ENCODE measurements at regions not wholly inside any gene's neighbourhood (a gene's known extent, or its start where the extent isn't known, plus 50 kb on each side); places are given as distances from the start of the nearest gene placed in this dataset.

DNA sequence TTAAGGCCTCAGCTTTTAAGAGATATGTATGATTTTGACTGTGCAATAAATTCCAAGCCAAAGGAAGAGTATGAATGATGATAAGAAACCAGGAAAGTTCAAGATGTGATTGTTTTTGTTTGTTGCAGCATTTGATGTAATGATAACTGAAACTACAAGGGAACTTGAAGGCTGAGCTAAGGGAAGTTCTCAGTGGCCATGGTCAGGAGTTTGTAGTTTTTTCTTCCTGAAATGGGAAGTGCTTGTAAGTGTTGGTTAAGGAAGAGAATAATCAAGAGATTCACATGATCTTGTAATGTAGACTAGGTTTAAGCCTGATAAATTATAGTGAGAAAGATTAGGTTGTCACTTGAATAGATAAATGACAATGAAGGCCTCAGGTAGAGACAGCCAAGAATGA lies 53.4 kb downstream of the PTCHD4 start:
- no peak for DNase-seq

- DNase-seq: no peak
Measured at GRCh38 chr6:48048451-48049146, 62.4 kb downstream of the PTCHD4 start.

GRCh38 chr6:48041894-48042293 lies 69.1 kb downstream of the PTCHD4 start:
- DNase-seq: no peak

GRCh38 chr6:48037946-48038345 lies 73.1 kb downstream of the PTCHD4 start:
- no peak for DNase-seq

DNA sequence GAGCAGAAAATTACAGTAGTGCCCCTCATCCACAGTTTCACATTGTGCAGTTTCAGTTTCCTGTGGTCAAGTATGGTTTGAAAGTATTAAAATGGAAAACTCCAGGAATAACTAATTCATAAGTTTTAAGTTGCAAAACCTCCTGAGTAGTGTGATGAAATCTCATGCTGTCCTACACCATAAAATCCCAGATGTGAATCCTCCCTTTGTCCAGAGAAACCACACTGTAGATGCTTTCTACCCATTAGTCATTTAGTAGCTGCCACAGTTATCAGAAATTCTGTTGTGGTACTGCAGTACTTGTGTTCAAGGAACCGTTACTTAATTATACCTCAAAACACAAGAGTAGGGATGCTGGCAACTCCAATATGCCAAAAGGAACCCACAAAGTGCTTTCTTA lies 74.7 kb downstream of the PTCHD4 start:
- DNase-seq: no peak

DNA sequence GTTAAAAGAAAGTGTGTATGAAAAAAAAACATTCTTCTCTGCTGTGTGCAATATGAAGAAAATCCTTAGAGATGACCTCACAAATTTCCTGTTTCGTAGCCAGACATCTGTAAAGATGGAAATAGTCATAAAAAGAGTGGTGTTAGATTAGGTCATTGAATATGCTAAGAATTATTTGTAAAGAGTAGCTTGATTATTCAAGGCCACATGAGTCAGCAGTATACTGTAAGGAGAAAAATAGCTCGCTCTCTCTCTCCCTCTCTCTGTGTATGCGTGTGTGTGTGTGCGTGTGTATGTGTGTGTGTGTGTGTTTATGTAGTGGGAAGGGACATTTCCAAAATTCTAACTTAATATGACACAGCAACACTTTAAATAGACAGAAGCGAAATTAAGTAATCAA lies 78.8 kb downstream of the PTCHD4 start:
- DNase-seq: peak; percentile 86

- peak; percentile 48 for DNase-seq
Measured at GRCh38 chr6:48031711-48032110, 79.3 kb downstream of the PTCHD4 start.

- no peak for DNase-seq
Measured at GRCh38 chr6:48027704-48028435, 83.1 kb downstream of the PTCHD4 start.

DNA sequence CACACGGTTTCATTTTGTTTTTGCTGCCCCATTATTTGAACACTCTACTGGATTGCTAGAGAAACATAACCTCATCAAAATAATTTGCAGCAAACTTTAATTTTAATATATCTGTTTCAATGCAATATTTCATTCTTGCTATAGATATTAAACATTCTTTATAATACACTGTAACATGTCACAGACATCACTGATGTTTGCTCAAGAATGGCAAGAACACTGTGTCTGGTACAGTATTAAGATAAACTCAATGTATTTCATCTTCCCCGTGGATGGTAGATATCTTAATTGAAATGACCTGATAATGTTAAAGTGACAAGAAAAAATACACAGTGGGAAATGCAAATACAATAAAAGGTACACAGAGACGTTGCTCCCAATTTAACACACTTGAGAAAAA lies 86.0 kb downstream of the PTCHD4 start:
- no peak for DNase-seq

GRCh38 chr6:48021904-48022303 lies 89.1 kb downstream of the PTCHD4 start:
- no peak for DNase-seq

GRCh38 chr6:48016020-48016755 lies 94.8 kb downstream of the PTCHD4 start:
- no peak for DNase-seq

DNA sequence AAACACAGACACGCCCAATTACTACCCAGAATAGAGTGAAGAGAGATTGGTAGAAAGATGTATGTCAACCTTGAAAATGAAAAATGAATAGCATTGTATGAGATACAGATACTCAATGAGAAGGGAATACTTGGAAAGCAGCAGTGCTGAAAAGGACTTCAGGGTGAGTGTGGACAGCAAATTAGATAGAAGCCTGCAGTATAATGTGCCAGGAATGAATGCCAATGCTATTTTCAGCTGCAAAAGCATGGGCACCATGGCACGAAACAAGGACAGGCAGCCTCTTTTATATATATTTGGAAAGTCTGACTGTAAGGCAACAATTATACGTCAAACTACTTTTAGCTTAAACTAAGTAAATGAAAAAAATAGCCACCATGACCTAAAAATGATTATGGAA lies 118.2 kb downstream of the PTCHD4 start:
- DNase-seq: no peak

DNA sequence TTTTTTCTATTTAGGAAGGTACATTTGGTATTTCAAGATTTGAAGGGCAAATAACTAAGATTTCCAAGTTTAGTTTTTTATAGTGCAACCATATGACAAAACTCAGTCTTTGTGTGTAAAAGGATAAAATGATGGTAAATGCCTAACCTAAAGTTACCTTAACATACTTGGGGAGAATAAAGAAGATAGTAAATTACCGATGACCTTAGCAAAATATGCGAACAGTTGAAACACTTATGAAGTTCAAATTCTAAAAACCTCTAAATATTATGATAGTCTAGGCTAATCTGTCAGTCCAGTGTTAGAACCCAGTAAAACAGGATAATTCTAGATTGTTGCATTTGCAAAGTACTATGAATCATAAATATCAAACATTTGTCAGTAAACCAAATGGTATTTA lies 127.5 kb downstream of the PTCHD4 start:
- no peak for DNase-seq

DNA sequence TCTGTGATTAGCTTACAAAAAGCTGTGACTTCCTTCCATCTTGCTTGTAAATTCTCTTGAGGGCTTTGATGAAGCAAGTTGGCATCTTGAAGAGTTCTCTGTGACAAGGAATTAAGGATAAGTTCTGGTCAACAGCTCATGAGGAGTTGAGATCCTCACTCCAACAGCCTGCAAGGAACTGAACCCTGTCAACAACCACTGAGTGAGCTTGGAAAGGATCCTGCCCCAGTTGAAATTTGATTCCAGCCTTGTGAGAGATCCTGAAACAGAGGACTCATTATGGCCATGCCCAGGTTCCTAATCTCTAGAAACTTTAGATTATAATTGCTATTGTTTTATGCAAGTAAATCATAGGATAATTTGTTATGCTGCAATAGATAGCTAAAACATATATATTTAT lies 133.7 kb downstream of the PTCHD4 start:
- no peak for DNase-seq

- DNase-seq: no peak
Measured at GRCh38 chr6:47974106-47974505, 136.9 kb downstream of the PTCHD4 start.

- DNase-seq: no peak
Measured at GRCh38 chr6:47970826-47971225, 140.2 kb downstream of the PTCHD4 start.

DNA sequence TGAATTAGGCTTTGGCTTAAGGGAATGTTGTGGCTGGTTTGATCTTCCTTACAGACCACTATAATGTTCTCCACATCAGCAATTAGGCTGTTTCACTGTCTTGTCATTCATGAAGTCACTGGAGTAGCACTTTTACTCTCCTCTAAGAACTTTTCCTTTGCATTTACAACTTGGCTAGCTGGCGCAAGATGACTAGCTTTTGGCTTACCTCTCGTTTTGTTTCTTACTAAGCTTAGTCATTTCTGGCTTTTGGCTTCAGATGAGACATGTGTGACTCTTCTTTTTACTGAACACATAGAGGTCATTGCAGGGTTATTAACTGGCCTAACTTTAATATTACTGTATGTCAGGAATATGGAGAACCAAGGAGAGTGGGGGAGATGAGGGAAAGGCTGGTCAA lies 143.2 kb downstream of the PTCHD4 start:
- DNase-seq: no peak

DNA sequence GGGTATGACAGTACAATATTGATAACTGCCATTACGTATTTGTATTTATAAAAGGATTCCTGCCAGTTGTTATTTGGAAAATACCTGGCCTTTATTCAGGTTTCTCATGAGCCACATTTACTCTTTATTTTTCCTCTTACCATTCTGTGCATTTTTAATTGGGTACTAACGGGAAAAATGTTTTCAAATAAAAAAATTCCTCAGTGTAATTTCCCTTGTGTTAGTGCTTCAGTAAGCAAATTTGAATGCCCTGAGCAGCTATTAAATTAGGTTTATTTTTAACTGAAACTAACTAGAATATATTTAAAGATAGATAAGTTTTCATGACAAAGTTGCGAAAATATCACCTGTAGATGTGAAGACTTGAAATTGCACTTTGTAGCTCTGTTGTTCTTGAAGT lies 146.0 kb downstream of the PTCHD4 start:
- no peak for DNase-seq

GRCh38 chr6:47952640-47953039 lies 158.4 kb downstream of the PTCHD4 start:
- DNase-seq: no peak

DNA sequence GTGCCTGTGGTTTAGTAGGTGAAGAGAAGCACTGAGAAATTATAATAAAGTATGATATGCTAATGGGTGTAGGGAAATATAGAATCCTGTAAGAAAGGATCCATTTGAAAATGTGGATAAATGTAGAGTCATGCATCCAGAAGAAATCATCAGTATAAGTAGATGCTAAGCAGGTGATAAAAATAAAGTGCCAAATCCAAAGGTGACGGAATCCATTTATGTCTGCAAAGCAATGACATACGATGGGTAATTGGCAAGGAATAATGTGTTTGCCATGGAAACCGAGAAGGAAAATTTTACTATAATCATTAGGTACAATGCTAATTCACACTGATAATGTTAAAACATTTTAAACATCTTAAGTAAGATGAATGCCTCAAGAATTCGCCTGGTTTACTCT lies 163.0 kb downstream of the OPN5 start:
- no peak for DNase-seq

- DNase-seq: no peak
Measured at GRCh38 chr6:47938405-47938804, 156.6 kb downstream of the OPN5 start.

DNA sequence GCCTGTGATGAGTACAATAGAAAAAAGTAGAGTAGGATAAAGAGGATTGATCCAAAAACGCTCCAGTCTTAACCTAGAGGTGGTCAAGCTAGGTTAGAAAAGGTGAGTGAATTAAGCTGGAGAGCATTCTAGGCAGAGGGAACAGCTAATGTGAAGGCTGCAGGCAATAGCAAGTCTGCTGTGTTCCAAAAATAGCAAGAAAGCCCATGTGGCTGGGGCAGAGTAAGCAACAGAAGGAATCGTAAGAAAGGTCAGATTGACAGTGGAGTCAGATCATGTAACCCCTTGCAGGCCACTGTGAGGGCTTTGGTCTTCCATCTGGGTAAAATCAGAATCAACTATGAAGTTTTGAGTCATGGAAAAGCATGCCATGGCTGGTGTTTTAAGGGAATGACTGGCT lies 155.0 kb downstream of the OPN5 start:
- no peak for DNase-seq

GRCh38 chr6:47934023-47934422 lies 152.2 kb downstream of the OPN5 start:
- DNase-seq: no peak

DNA sequence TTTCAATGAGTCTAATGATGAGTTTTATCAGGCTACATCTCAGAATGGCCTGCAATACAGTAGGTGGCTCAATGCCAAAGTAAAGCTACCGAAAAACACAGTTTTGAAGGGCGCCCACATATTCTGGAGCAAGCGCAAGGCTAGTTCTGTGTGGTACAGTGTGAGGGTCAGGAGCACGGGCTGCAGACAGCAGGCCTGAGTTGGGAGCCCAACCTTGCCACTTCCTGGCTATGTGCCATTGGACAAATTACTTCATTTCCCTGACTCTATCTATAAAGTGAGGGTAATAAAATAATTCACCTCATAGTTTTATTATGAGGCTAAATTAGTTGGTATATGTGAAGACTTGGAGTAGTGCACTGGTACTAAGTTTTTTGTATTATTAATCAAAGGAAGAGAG lies 150.7 kb downstream of the OPN5 start:
- no peak for DNase-seq
